Jurkat, Clone E6-1 (cell line): ENCODE measurements at regions not wholly inside any gene's neighbourhood (a gene's known extent, or its start where the extent isn't known, plus 50 kb on each side); places are given as distances from the start of the nearest gene placed in this dataset.

Experiments
- DNase-seq: peaks from one replicate; pipeline ENCODE4 v3.0.0-alpha.2; 2011; ENCODE audit warnings: low read depth, low spot score
- H3K4me3 ChIP-seq: 2 replicates; pipeline ENCODE4 v1.5.1; 2011; ENCODE audit warnings: mild to moderate bottlenecking, low read length, control low read depth, moderate library complexity

GRCh38 chr7:136045992-136046391 lies 68.8 kb upstream of the MTPN start:
- no peak for DNase-seq
- no peak overlapping the region for H3K4me3 ChIP-seq

GRCh38 chr7:136045181-136045580 lies 68.0 kb upstream of the MTPN start:
- no peak overlapping the region for H3K4me3 ChIP-seq
- DNase-seq = no peak

GRCh38 chr7:136039577-136040345 lies 62.6 kb upstream of the MTPN start:
- DNase-seq = no peak
- H3K4me3 ChIP-seq = no peak overlapping the region

- H3K4me3 ChIP-seq = no peak overlapping the region
- no peak for DNase-seq
These were observed 59.2 kb upstream of the MTPN start for GRCh38 chr7:136036336-136036735.

- DNase-seq = no peak
- H3K4me3 ChIP-seq = no peak overlapping the region
These were observed 57.0 kb upstream of the MTPN start for GRCh38 chr7:136034132-136034531.

GRCh38 chr7:136033413-136034031 lies 56.4 kb upstream of the MTPN start:
- H3K4me3 ChIP-seq = no peak overlapping the region
- no peak for DNase-seq

- DNase-seq = no peak
- no peak overlapping the region for H3K4me3 ChIP-seq
These were observed 53.7 kb upstream of the MTPN start for GRCh38 chr7:136030867-136031318.

GRCh38 chr7:136030330-136030729 lies 53.2 kb upstream of the MTPN start:
- DNase-seq = no peak
- no peak overlapping the region for H3K4me3 ChIP-seq

GRCh38 chr7:136027160-136027559 lies 50.0 kb upstream of the MTPN start:
- no peak for DNase-seq
- no peak overlapping the region for H3K4me3 ChIP-seq
